NCI-H1694 treated with DMSO at 0.1 percent for 48 hours (cell line): ENCODE measurements at regions not wholly inside any gene's neighbourhood (a gene's known extent, or its start where the extent isn't known, plus 50 kb on each side); places are given as distances from the start of the nearest gene placed in this dataset.

ENCODE experiments used
- DNase-seq: peaks from one replicate; lab custom pipeline; 2025; lab: John Stamatoyannopoulos, UW

GRCh38 chr2:10985901-10986535 lies 74.3 kb downstream of the KCNF1 start:
- DNase-seq, result no peak

- no peak for DNase-seq
Measured at GRCh38 chr2:10987439-10987838, 75.7 kb downstream of the KCNF1 start.

GRCh38 chr2:10987861-10988260 lies 76.1 kb downstream of the KCNF1 start:
- DNase-seq, result no peak

GRCh38 chr2:10989151-10989550 lies 77.4 kb downstream of the KCNF1 start:
- DNase-seq, result no peak

- no peak for DNase-seq
Measured at GRCh38 chr2:10989782-10990181, 78.0 kb downstream of the KCNF1 start.

- no peak for DNase-seq
Measured at GRCh38 chr2:10990561-10991111, 78.9 kb downstream of the KCNF1 start.

GRCh38 chr2:10992023-10992791 lies 80.5 kb downstream of the KCNF1 start:
- no peak for DNase-seq

GRCh38 chr2:10993001-10993481 lies 81.3 kb downstream of the KCNF1 start:
- DNase-seq, result no peak

GRCh38 chr2:10995366-10995970 lies 83.7 kb downstream of the KCNF1 start:
- DNase-seq, result no peak

- no peak for DNase-seq
Measured at GRCh38 chr2:11004199-11004598, 92.5 kb downstream of the KCNF1 start.

- DNase-seq, result no peak
Measured at GRCh38 chr2:11005032-11005431, 93.3 kb downstream of the KCNF1 start.

GRCh38 chr2:11006191-11006590 lies 94.5 kb downstream of the KCNF1 start:
- DNase-seq, result no peak

GRCh38 chr2:11007331-11008264 lies 95.9 kb downstream of the KCNF1 start:
- DNase-seq, result no peak

GRCh38 chr2:11008773-11009172 lies 97.0 kb downstream of the KCNF1 start:
- peak; percentile 36 for DNase-seq

- no peak for DNase-seq
Measured at GRCh38 chr2:11009176-11009575, 97.4 kb downstream of the KCNF1 start.

GRCh38 chr2:11009891-11010290 lies 98.2 kb downstream of the KCNF1 start:
- DNase-seq, result peak; percentile 99

- no peak for DNase-seq
Measured at GRCh38 chr2:11011359-11011758, 99.6 kb downstream of the KCNF1 start.

GRCh38 chr2:11012131-11012693 lies 100.5 kb downstream of the KCNF1 start:
- DNase-seq, result no peak

- no peak for DNase-seq
Measured at GRCh38 chr2:11013196-11013595, 101.5 kb downstream of the KCNF1 start.

- DNase-seq, result no peak
Measured at GRCh38 chr2:11014026-11014425, 102.3 kb downstream of the KCNF1 start.

- DNase-seq, result no peak
Measured at GRCh38 chr2:11016735-11017388, 105.1 kb downstream of the KCNF1 start.
